ENCODE measurements at regions not wholly inside any gene's neighbourhood (a gene's known extent, or its start where the extent isn't known, plus 50 kb on each side); places are given as distances from the start of the nearest gene placed in this dataset.

GRCh38 chr5:82728926-82729702, 348.1 kb downstream of the TMEM167A start:
- Histone ChIP-seq H2AFZ (ENCODE audit: low read length) (no peak overlapping the region), H4K20me1 (ENCODE audit: insufficient read depth, low read length) (no peaks in the 10 kb centered on the region), H3K4me1 (ENCODE audit: insufficient read depth, low read length) (peaks cover 16% of the 10 kb centered on the region), H3K27me3 (ENCODE audit: control insufficient read depth in 1 of 2, insufficient read depth in 2 of 2, low read length in 2 of 2) (no peaks in the 10 kb centered on the region), H3K36me3 (replicated peaks in 1 of 2; ENCODE audit: control insufficient read depth in 1 of 2, insufficient read depth in 2 of 2, low read length in 2 of 2) (no peaks in the 10 kb centered on the region), H3K27ac (ENCODE audit: extremely low read length, insufficient read depth, low read length) (no peak overlapping the region), H3K4me3 (replicated peaks in 1 of 3; ENCODE audit: insufficient read depth in 1 of 3, low read depth in 2 of 3, low read length in 3 of 3) (no peak overlapping the region), H3K9ac (ENCODE audit: insufficient read depth, low read depth, low read length) (no peak overlapping the region), H3K79me2 (ENCODE audit: insufficient read depth, low read length) (no peaks in the 10 kb centered on the region), H3K4me2 (ENCODE audit: low read depth, low read length) (no peak overlapping the region), H3K9me3 (ENCODE audit: low read length) (no peaks in the 10 kb centered on the region)
- intact Hi-C loops (cut with micrococcal nuclease; ENCODE audit: unreplicated experiment) (no loop called here), in situ Hi-C loops (cut with HindIII; ENCODE audit: extremely low pct_ligation_motif_present, low pct_unique_long_range_greater_than_20kb) (no loop called here)
- ChIA-PET CTCF (ENCODE audit: low intra/inter-chr PET ratio, low total read pairs) (no interaction called here), POLR2A (no interaction called here)
- BruUV-seq (replicated peaks), result no TSS peak
- no peak for DNase-seq (ENCODE audit: low spot score)
- 35% methylated on average over 8 of the region's 9 CpGs for WGBS (ENCODE audit: low lambda C conversion rate)
- FAIRE-seq, result no peak
- no peak for ATAC-seq
- TF ChIP-seq POGK (CRISPR knock-in tag; conservative IDR thresholded peaks at IDR 0.05), result no peak
- TF ChIP-seq ZBTB34 (CRISPR knock-in tag; IDR thresholded peaks at IDR 0.05), result no peak
- TF ChIP-seq ZNF260 (CRISPR knock-in tag; IDR thresholded peaks at IDR 0.05; ENCODE audit: borderline replicate concordance, low read depth), result no peak
- TF ChIP-seq MLXIP (CRISPR knock-in tag; IDR thresholded peaks at IDR 0.05; ENCODE audit: borderline replicate concordance), result no peak
- no peak for TF ChIP-seq ZBTB40 (IDR thresholded peaks at IDR 0.05)
- no peak for TF ChIP-seq ZBTB40 (CRISPR knock-in tag; IDR thresholded peaks at IDR 0.05)
- no peak for TF ChIP-seq SNAPC5 (CRISPR knock-in tag; IDR thresholded peaks at IDR 0.05; ENCODE audit: borderline replicate concordance)

Measured in HepG2 (cell line).